SK-N-SH treated with all-trans-retinoic acid at 6 μM for 48 hours (cell line): ENCODE measurements at regions not wholly inside any gene's neighbourhood (a gene's known extent, or its start where the extent isn't known, plus 50 kb on each side); places are given as distances from the start of the nearest gene placed in this dataset.
"Not testable (repeated sequence)": the region's sequence is repeated elsewhere in the genome, so short reads cannot be mapped to it uniquely, and the experiment has no call there.

Experiments
- ATAC-seq: fragments of 200-7000 bp; cut with Tn5 transposase; 3 replicates; pipeline ENCODE4 v1.9.1; 2020; ENCODE audit warnings: mild to moderate bottlenecking, moderate library complexity
- ARNTL ChIP-seq: fragments of 450-650 bp; formaldehyde crosslinking; IDR thresholded peaks from 2 replicates; pipeline ENCODE4 v1.5.0; 2020; ENCODE audit warnings: low read depth, mild to moderate bottlenecking, moderate library complexity, borderline replicate concordance
- BACH2 ChIP-seq: fragments of 250-450 bp; sonication (Bioruptor Pico); IDR thresholded peaks from 2 replicates; pipeline ENCODE4 v1.9.0; 2021; ENCODE audit warnings: mild to moderate bottlenecking, borderline replicate concordance
- CSDC2 ChIP-seq: fragments of 250-450 bp; sonication (Bioruptor Pico); IDR thresholded peaks from 2 replicates; pipeline ENCODE4 v1.5.0; 2020; ENCODE audit warnings: mild to moderate bottlenecking, moderate library complexity
- ESRRG ChIP-seq: fragments of 250-450 bp; sonication (Bioruptor Pico); IDR thresholded peaks from 2 replicates; pipeline ENCODE4 v1.6.1; 2021; ENCODE audit warnings: mild to moderate bottlenecking
- GLIS3 ChIP-seq: fragments of 250-450 bp; sonication (Bioruptor Pico); IDR thresholded peaks from 2 replicates; pipeline ENCODE4 v1.5.0; 2020; ENCODE audit warnings: mild to moderate bottlenecking, moderate library complexity
- ISL1 ChIP-seq: fragments of 250-450 bp; sonication (Bioruptor Pico); IDR thresholded peaks from 2 replicates; pipeline ENCODE4 v2.1.2; 2022; ENCODE audit warnings: mild to moderate bottlenecking, moderate library complexity
- OSR1 ChIP-seq: fragments of 250-450 bp; sonication (Bioruptor Pico); IDR thresholded peaks from 2 replicates; pipeline ENCODE4 v1.8.0; 2022; ENCODE audit warnings: moderate library complexity, mild to moderate bottlenecking, inconsistent platforms
- PPARA ChIP-seq: fragments of 250-450 bp; sonication (Bioruptor Pico); IDR thresholded peaks from 2 replicates; pipeline ENCODE4 v1.5.0; 2020; ENCODE audit warnings: mild to moderate bottlenecking, borderline replicate concordance
- RARB ChIP-seq: fragments of 250-450 bp; sonication (Bioruptor Pico); IDR thresholded peaks from 2 replicates; pipeline ENCODE4 v1.8.0; 2021; ENCODE audit warnings: mild to moderate bottlenecking, moderate library complexity
- SNAI2 ChIP-seq: fragments of 250-450 bp; sonication (Bioruptor Pico); IDR thresholded peaks from 2 replicates; pipeline ENCODE4 v1.5.0; 2020; ENCODE audit warnings: mild to moderate bottlenecking, moderate library complexity
- TCF4 ChIP-seq: fragments of 250-450 bp; sonication (Bioruptor Pico); IDR thresholded peaks from 2 replicates; pipeline ENCODE4 v1.8.0; 2021; ENCODE audit warnings: mild to moderate bottlenecking, moderate library complexity, borderline replicate concordance
- TOX ChIP-seq: fragments of 250-450 bp; sonication (Bioruptor Pico); IDR thresholded peaks from 2 replicates; pipeline ENCODE4 v1.8.0; 2021; ENCODE audit warnings: mild to moderate bottlenecking, moderate library complexity, borderline replicate concordance
- ZC3H10 ChIP-seq: fragments of 250-450 bp; sonication (Bioruptor Pico); IDR thresholded peaks from 2 replicates; pipeline ENCODE4 v1.5.1; 2021; ENCODE audit warnings: mild to moderate bottlenecking, moderate library complexity
- ZFP3 ChIP-seq: fragments of 250-450 bp; sonication (Bioruptor Pico); IDR thresholded peaks from 2 replicates; pipeline ENCODE4 v1.5.0; 2020; ENCODE audit warnings: mild to moderate bottlenecking, moderate library complexity
- ZFP30 ChIP-seq: fragments of 450-650 bp; formaldehyde crosslinking; IDR thresholded peaks from 2 replicates; pipeline ENCODE4 v1.5.0; 2022; ENCODE audit warnings: mild to moderate bottlenecking, moderate library complexity
- ZNF565 ChIP-seq: fragments of 450-650 bp; formaldehyde crosslinking; conservative IDR thresholded peaks from 2 replicates; pipeline ENCODE4 v1.5.0; 2020; ENCODE audit warnings: low read depth, mild to moderate bottlenecking, moderate library complexity
- ZNF70 ChIP-seq: fragments of 450-650 bp; formaldehyde crosslinking; IDR thresholded peaks from 2 replicates; pipeline ENCODE4 v1.5.0; 2020; ENCODE audit warnings: mild to moderate bottlenecking, moderate library complexity
- ZNF8 ChIP-seq: fragments of 450-650 bp; formaldehyde crosslinking; IDR thresholded peaks from 2 replicates; pipeline ENCODE4 v1.5.0; 2020; ENCODE audit warnings: mild to moderate bottlenecking, moderate library complexity
- TF ChIP-seq, protein P1 (sequence below): fragments of 250-450 bp; sonication (Bioruptor Pico); IDR thresholded peaks from 2 replicates; pipeline ENCODE4 v1.5.0; 2020; ENCODE audit warnings: mild to moderate bottlenecking, moderate library complexity
- TF ChIP-seq, protein P2 (sequence below): fragments of 250-450 bp; sonication (Bioruptor Pico); IDR thresholded peaks from 2 replicates; pipeline ENCODE4 v1.8.0; 2020; ENCODE audit warnings: mild to moderate bottlenecking, moderate library complexity, borderline replicate concordance
- TF ChIP-seq, protein P3 (sequence below): fragments of 250-450 bp; sonication (Bioruptor Pico); IDR thresholded peaks from 2 replicates; pipeline ENCODE4 v1.5.1; 2021; ENCODE audit warnings: mild to moderate bottlenecking, moderate library complexity
- TF ChIP-seq, protein P4 (sequence below): fragments of 250-450 bp; sonication (Bioruptor Pico); IDR thresholded peaks from 2 replicates; pipeline ENCODE4 v1.8.0; 2021; ENCODE audit warnings: low read depth, mild to moderate bottlenecking, moderate library complexity, borderline replicate concordance

DNA sequence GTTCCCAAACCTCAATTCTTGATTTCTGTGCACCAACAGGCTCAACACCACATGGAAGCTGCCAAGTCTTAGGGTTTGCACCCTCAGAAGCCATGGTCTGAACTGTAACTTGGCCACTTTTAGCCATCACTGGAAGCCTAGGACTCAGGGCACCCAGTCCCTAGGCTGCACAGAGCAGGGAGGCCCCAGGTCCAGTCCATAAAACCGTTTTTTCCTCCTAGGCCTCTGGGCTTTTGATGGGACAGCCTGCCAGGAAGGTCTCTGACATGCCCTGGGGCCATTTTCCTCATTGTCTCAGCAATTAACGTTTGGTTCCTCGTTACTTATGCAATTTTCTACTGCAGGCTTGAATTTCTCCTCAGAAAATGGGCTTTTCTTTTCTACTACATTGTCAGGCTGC is 1259.6 kb downstream of the RAPGEF2 start (continued):
- TF ChIP-seq, protein P1, sequence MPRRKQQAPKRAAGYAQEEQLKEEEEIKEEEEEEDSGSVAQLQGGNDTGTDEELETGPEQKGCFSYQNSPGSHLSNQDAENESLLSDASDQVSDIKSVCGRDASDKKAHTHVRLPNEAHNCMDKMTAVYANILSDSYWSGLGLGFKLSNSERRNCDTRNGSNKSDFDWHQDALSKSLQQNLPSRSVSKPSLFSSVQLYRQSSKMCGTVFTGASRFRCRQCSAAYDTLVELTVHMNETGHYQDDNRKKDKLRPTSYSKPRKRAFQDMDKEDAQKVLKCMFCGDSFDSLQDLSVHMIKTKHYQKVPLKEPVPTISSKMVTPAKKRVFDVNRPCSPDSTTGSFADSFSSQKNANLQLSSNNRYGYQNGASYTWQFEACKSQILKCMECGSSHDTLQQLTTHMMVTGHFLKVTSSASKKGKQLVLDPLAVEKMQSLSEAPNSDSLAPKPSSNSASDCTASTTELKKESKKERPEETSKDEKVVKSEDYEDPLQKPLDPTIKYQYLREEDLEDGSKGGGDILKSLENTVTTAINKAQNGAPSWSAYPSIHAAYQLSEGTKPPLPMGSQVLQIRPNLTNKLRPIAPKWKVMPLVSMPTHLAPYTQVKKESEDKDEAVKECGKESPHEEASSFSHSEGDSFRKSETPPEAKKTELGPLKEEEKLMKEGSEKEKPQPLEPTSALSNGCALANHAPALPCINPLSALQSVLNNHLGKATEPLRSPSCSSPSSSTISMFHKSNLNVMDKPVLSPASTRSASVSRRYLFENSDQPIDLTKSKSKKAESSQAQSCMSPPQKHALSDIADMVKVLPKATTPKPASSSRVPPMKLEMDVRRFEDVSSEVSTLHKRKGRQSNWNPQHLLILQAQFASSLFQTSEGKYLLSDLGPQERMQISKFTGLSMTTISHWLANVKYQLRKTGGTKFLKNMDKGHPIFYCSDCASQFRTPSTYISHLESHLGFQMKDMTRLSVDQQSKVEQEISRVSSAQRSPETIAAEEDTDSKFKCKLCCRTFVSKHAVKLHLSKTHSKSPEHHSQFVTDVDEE, result no peak
- TF ChIP-seq ISL1 (CRISPR knock-in tag) (no peak), ZNF70 (CRISPR knock-in tag) (no peak)

DNA sequence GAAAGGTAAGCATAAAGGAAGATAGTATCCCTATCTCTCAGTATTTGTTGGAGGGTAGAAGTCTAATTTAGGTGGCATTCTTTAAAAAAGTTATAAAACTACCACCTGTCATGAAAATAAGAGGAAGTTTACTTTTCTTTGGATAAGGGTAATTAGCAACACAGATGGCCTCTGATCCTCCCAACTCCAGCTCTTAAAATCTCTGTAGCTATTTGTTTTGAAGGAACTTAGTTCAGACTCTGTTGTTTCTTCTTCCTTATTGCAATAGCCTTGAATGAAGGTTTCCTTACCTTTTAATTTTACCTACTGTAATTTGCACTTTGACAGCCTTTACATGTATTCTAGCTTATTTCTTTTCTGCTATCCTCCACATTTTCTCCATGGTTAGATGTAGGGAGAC is 1261.3 kb downstream of the RAPGEF2 start:
- no peak for TF ChIP-seq BACH2 (CRISPR knock-in tag)
- TF ChIP-seq ZNF565 (CRISPR knock-in tag), result no peak
- TF ChIP-seq, protein P2, sequence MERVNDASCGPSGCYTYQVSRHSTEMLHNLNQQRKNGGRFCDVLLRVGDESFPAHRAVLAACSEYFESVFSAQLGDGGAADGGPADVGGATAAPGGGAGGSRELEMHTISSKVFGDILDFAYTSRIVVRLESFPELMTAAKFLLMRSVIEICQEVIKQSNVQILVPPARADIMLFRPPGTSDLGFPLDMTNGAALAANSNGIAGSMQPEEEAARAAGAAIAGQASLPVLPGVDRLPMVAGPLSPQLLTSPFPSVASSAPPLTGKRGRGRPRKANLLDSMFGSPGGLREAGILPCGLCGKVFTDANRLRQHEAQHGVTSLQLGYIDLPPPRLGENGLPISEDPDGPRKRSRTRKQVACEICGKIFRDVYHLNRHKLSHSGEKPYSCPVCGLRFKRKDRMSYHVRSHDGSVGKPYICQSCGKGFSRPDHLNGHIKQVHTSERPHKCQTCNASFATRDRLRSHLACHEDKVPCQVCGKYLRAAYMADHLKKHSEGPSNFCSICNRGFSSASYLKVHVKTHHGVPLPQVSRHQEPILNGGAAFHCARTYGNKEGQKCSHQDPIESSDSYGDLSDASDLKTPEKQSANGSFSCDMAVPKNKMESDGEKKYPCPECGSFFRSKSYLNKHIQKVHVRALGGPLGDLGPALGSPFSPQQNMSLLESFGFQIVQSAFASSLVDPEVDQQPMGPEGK (CRISPR knock-in tag), result no peak
- TF ChIP-seq, protein P3, sequence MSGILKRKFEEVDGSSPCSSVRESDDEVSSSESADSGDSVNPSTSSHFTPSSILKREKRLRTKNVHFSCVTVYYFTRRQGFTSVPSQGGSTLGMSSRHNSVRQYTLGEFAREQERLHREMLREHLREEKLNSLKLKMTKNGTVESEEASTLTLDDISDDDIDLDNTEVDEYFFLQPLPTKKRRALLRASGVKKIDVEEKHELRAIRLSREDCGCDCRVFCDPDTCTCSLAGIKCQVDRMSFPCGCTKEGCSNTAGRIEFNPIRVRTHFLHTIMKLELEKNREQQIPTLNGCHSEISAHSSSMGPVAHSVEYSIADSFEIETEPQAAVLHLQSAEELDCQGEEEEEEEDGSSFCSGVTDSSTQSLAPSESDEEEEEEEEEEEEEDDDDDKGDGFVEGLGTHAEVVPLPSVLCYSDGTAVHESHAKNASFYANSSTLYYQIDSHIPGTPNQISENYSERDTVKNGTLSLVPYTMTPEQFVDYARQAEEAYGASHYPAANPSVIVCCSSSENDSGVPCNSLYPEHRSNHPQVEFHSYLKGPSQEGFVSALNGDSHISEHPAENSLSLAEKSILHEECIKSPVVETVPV (CRISPR knock-in tag), result no peak
- no peak for TF ChIP-seq TCF4 (CRISPR knock-in tag)
- no peak for TF ChIP-seq TOX (CRISPR knock-in tag)
- TF ChIP-seq ESRRG, result no peak
- TF ChIP-seq RARB (CRISPR knock-in tag), result no peak
- no peak for TF ChIP-seq OSR1 (CRISPR knock-in tag)
- no peak for TF ChIP-seq ZFP3
- ATAC-seq, result no peak

- ATAC-seq, result not testable (repeated sequence)
Measured at GRCh38 chr4:160364665-160365064, 1261.8 kb downstream of the RAPGEF2 start.

GRCh38 chr4:160365383-160365782 is 1262.5 kb downstream of the RAPGEF2 start:
- not testable (repeated sequence) for ATAC-seq

GRCh38 chr4:160370046-160370445 is 1267.2 kb downstream of the RAPGEF2 start:
- TF ChIP-seq TCF4 (CRISPR knock-in tag) (no peak), GLIS3 (CRISPR knock-in tag) (no peak), ZNF70 (CRISPR knock-in tag) (no peak), ZFP3 (no peak), TOX (CRISPR knock-in tag) (no peak), ZNF565 (CRISPR knock-in tag) (no peak), ESRRG (no peak), CSDC2 (CRISPR knock-in tag) (no peak), ZNF8 (CRISPR knock-in tag) (no peak), ARNTL (CRISPR knock-in tag) (no peak), OSR1 (CRISPR knock-in tag) (no peak), ZC3H10 (no peak)
- TF ChIP-seq, protein P4, sequence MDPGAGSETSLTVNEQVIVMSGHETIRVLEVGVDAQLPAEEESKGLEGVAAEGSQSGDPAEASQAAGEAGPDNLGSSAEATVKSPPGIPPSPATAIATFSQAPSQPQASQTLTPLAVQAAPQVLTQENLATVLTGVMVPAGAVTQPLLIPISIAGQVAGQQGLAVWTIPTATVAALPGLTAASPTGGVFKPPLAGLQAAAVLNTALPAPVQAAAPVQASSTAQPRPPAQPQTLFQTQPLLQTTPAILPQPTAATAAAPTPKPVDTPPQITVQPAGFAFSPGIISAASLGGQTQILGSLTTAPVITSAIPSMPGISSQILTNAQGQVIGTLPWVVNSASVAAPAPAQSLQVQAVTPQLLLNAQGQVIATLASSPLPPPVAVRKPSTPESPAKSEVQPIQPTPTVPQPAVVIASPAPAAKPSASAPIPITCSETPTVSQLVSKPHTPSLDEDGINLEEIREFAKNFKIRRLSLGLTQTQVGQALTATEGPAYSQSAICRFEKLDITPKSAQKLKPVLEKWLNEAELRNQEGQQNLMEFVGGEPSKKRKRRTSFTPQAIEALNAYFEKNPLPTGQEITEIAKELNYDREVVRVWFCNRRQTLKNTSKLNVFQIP, result no peak
- no peak for ATAC-seq

GRCh38 chr4:160371446-160371845 is 1268.6 kb downstream of the RAPGEF2 start:
- ATAC-seq, result no peak
- no peak for TF ChIP-seq GLIS3 (CRISPR knock-in tag)
- TF ChIP-seq TOX (CRISPR knock-in tag), result no peak
- TF ChIP-seq, protein P4, result no peak
- TF ChIP-seq ZFP30 (CRISPR knock-in tag), result no peak
- no peak for TF ChIP-seq ZC3H10
- TF ChIP-seq ZNF70 (CRISPR knock-in tag), result no peak
- TF ChIP-seq PPARA (CRISPR knock-in tag), result no peak
- TF ChIP-seq CSDC2 (CRISPR knock-in tag), result no peak
- no peak for TF ChIP-seq TCF4 (CRISPR knock-in tag)
- TF ChIP-seq ZNF565 (CRISPR knock-in tag), result no peak
- TF ChIP-seq SNAI2 (CRISPR knock-in tag), result no peak
- no peak for TF ChIP-seq ZNF8 (CRISPR knock-in tag)
- TF ChIP-seq BACH2 (CRISPR knock-in tag), result no peak
- TF ChIP-seq, protein P3 (CRISPR knock-in tag), result no peak
